ENCODE measurements at regions not wholly inside any gene's neighbourhood (a gene's known extent, or its start where the extent isn't known, plus 50 kb on each side); places are given as distances from the start of the nearest gene placed in this dataset.
"Not testable (repeated sequence)": the region's sequence is repeated elsewhere in the genome, so short reads cannot be mapped to it uniquely, and the experiment has no call there.

DNA sequence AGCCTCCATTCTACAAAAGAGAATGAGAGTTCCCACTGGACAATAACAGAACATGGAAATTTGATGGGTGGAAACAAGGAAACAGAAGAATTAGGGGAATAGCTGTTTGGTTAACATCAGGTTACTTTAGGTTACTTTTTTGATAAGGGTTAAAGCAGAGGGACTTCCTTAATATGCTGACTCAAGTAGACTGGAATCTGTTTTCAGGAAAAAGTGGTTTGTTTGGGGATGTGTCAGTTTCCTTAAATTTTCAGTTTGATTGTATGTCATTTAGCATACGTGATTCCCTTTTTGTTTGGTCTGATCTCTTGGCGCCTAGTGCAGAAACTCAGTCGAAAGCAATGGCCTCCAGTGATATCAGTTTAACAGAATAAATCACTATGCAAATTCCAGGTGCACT is 411.8 kb upstream of the GRM7 start:
- Histone ChIP-seq H3K4me1 (no peaks in the 10 kb centered on the region), H3K36me3 (no peaks in the 10 kb centered on the region), H3K9me3 (no peaks in the 10 kb centered on the region), H3K27ac (no peak overlapping the region), H3K4me3 (no peak overlapping the region), H3K27me3 (no peaks in the 10 kb centered on the region)
- TF ChIP-seq POLR2A (IDR thresholded peaks at IDR 0.05) = no peak
- TF ChIP-seq, protein P1, sequence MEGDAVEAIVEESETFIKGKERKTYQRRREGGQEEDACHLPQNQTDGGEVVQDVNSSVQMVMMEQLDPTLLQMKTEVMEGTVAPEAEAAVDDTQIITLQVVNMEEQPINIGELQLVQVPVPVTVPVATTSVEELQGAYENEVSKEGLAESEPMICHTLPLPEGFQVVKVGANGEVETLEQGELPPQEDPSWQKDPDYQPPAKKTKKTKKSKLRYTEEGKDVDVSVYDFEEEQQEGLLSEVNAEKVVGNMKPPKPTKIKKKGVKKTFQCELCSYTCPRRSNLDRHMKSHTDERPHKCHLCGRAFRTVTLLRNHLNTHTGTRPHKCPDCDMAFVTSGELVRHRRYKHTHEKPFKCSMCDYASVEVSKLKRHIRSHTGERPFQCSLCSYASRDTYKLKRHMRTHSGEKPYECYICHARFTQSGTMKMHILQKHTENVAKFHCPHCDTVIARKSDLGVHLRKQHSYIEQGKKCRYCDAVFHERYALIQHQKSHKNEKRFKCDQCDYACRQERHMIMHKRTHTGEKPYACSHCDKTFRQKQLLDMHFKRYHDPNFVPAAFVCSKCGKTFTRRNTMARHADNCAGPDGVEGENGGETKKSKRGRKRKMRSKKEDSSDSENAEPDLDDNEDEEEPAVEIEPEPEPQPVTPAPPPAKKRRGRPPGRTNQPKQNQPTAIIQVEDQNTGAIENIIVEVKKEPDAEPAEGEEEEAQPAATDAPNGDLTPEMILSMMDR (IDR thresholded peaks at IDR 0.05) = no peak
- no peak for DNase-seq

- Histone ChIP-seq H3K4me3 (no peak overlapping the region), H3K36me3 (no peaks in the 10 kb centered on the region), H3K4me1 (no peaks in the 10 kb centered on the region), H3K27me3 (no peaks in the 10 kb centered on the region), H3K27ac (no peak overlapping the region), H3K9me3 (no peaks in the 10 kb centered on the region)
- TF ChIP-seq, protein P1 (IDR thresholded peaks at IDR 0.05) = no peak
- no peak for TF ChIP-seq POLR2A (IDR thresholded peaks at IDR 0.05)
- DNase-seq = no peak
Measured at GRCh38 chr3:6452974-6453373, 407.9 kb upstream of the GRM7 start.

DNA sequence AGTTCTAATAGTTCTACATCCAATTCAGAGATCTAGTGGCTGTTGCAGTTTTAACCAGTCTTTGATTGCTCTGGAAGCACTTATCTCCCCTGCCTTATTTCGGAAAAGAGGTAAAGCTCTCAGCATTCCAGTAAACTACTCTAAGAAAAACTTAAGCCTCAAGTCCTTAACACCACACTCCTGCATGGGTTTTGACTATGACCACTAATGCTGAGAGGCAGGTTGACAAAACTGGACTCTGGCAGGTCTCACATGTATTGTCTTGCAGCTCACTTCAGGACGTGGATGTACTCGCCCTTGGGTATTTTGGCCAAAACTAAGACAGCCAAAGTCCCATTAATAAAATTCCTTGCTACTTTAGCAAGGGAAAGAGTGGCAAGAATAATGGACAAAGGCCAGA is 405.9 kb upstream of the GRM7 start:
- Histone ChIP-seq H3K27ac (no peak overlapping the region), H3K9me3 (no peaks in the 10 kb centered on the region), H3K4me1 (no peaks in the 10 kb centered on the region), H3K27me3 (no peaks in the 10 kb centered on the region), H3K4me3 (no peak overlapping the region), H3K36me3 (no peaks in the 10 kb centered on the region)
- DNase-seq = no peak
- no peak for TF ChIP-seq POLR2A (IDR thresholded peaks at IDR 0.05)
- TF ChIP-seq, protein P1 (IDR thresholded peaks at IDR 0.05) = no peak

- TF ChIP-seq, protein P1 (IDR thresholded peaks at IDR 0.05) = no peak
- TF ChIP-seq POLR2A (IDR thresholded peaks at IDR 0.05) = no peak
- Histone ChIP-seq H3K4me1 (no peaks in the 10 kb centered on the region), H3K27ac (no peak overlapping the region), H3K36me3 (no peaks in the 10 kb centered on the region), H3K27me3 (no peaks in the 10 kb centered on the region), H3K4me3 (no peak overlapping the region), H3K9me3 (no peaks in the 10 kb centered on the region)
- DNase-seq = no peak
Measured at GRCh38 chr3:6467186-6467585, 393.7 kb upstream of the GRM7 start.

DNA sequence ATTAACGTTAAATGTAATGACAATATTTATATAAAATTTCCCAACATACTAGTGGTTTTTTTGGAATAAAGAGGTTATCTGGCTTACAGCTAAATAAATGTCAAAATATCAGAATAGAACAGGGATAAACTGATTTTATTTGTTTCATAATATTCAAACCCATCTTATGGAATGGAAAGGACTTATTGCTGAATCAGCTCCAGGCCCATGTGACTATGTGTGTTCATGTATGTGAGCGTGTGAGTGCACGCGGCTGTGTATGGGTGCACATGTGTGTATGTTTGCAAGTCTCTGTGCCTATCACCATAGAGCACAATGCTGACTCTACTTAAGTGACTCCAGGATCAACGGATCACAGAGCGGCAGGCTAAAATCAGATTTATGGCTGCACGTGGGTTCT is 392.3 kb upstream of the GRM7 start:
- H3K4me3 ChIP-seq = no peak overlapping the region
- H3K4me1 ChIP-seq = no peaks in the 10 kb centered on the region
- no peaks in the 10 kb centered on the region for H3K36me3 ChIP-seq
- H3K27me3 ChIP-seq = no peaks in the 10 kb centered on the region
- no peaks in the 10 kb centered on the region for H3K9me3 ChIP-seq
- no peak for DNase-seq
- TF ChIP-seq, protein P1 (IDR thresholded peaks at IDR 0.05) = no peak
- TF ChIP-seq POLR2A (IDR thresholded peaks at IDR 0.05) = no peak
- H3K27ac ChIP-seq = no peak overlapping the region

DNA sequence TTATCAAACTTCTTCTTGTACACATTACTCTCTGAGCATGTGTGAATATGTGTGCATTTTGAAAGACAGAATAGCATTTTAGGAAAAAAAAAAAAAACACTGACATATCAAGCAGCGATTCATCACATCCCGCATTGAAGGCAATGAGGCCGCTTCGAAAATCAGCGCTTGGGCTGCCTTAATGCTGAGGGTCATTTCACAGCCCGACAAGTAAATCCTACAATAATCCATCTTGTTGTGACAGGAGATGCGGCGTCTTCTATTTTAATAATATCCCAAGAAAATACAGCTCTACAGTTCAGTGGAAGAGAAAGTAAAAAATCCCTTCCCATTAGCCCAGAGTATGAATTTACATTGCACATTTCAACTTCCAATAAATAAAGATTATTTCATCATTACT is 389.2 kb upstream of the GRM7 start:
- Histone ChIP-seq H3K27ac (no peak overlapping the region), H3K36me3 (no peaks in the 10 kb centered on the region), H3K4me3 (no peak overlapping the region), H3K9me3 (no peaks in the 10 kb centered on the region), H3K4me1 (no peaks in the 10 kb centered on the region), H3K27me3 (no peaks in the 10 kb centered on the region)
- TF ChIP-seq POLR2A (IDR thresholded peaks at IDR 0.05) = no peak
- TF ChIP-seq, protein P1 (IDR thresholded peaks at IDR 0.05) = no peak
- no peak for DNase-seq

GRCh38 chr3:6490487-6491327 is 370.2 kb upstream of the GRM7 start:
- not testable (repeated sequence) for H3K27ac ChIP-seq, DNase-seq, H3K4me1 ChIP-seq, H3K36me3 ChIP-seq, H3K4me3 ChIP-seq, H3K27me3 ChIP-seq, H3K9me3 ChIP-seq

Data from Peyer's patch (tissue), 4 donors.